OCI-LY7 (cell line): ENCODE measurements at regions not wholly inside any gene's neighbourhood (a gene's known extent, or its start where the extent isn't known, plus 50 kb on each side); places are given as distances from the start of the nearest gene placed in this dataset.

ENCODE experiments used
- BruUV-seq: library from RNA; stranded (reverse); fragments of 400-500 nt; replicated peaks from 2 replicates; lab custom pipeline; 2021; lab: Mats Ljungman, UMichigan
- CTCF ChIA-PET: fragments of 300-600 bp; sonication (Branson Sonifier 250); formaldehyde crosslinking; loops from one replicate; lab custom pipeline; 2022; ENCODE audit warnings: antibody characterized with exemption; ENCODE audit not compliant: unreplicated experiment; lab: Charles Lee
- POLR2A ChIA-PET: fragments of 300-600 bp; sonication (Branson Sonifier 250); formaldehyde crosslinking; loops from one replicate; lab custom pipeline; 2022; ENCODE audit warnings: antibody characterized with exemption; lab: Charles Lee
- DNase-seq: peaks from one replicate; pipeline ENCODE4 v3.0.0-alpha.2; 2015; ENCODE audit warnings: low spot score
- H2AFZ ChIP-seq: fragments of 200-600 bp; sonication (generic), shearing (Covaris generic); 2 replicates; pipeline ENCODE4 v1.6.1; 2014; ENCODE audit warnings: mild to moderate bottlenecking, antibody characterized with exemption, low read length, moderate library complexity
- H3K27ac ChIP-seq: fragments of 200-600 bp; sonication (generic); 2 replicates; pipeline ENCODE4 v1.5.1; 2014; ENCODE audit warnings: mixed run types, low read depth, mild to moderate bottlenecking, moderate library complexity, low read length, inconsistent platforms; ENCODE audit not compliant: poor library complexity, severe bottlenecking
- H3K36me3 ChIP-seq: fragments of 200-600 bp; sonication (generic); 2 replicates; pipeline ENCODE4 v1.6.1; 2014; ENCODE audit warnings: mild to moderate bottlenecking, antibody characterized with exemption, low read length, moderate library complexity, mixed read lengths; ENCODE audit not compliant: insufficient read depth
- H3K4me1 ChIP-seq: fragments of 200-600 bp; sonication (generic); 2 replicates; pipeline ENCODE4 v1.5.1; 2014; ENCODE audit warnings: mild to moderate bottlenecking, low read length; ENCODE audit not compliant: insufficient read depth, poor library complexity, severe bottlenecking
- H3K4me2 ChIP-seq: fragments of 200-600 bp; sonication (generic); 2 replicates; pipeline ENCODE4 v1.6.1; 2014; ENCODE audit warnings: mild to moderate bottlenecking, low read length
- H3K4me3 ChIP-seq: fragments of 200-600 bp; sonication (generic); 2 replicates; pipeline ENCODE4 v1.5.1; 2014; ENCODE audit warnings: mild to moderate bottlenecking, low read depth, low read length; ENCODE audit not compliant: poor library complexity, severe bottlenecking
- H3K79me2 ChIP-seq: fragments of 200-600 bp; sonication (generic); 2 replicates; pipeline ENCODE4 v1.6.1; 2016; ENCODE audit warnings: low read depth, mild to moderate bottlenecking, low read length, moderate library complexity, mixed read lengths; ENCODE audit not compliant: insufficient read depth
- H3K9me2 ChIP-seq: fragments of 200-600 bp; sonication (generic); 2 replicates; pipeline ENCODE4 v1.6.1; 2016; ENCODE audit warnings: mild to moderate bottlenecking, low read length, mixed read lengths; ENCODE audit not compliant: insufficient read depth
- H3K9me3 ChIP-seq: fragments of 200-600 bp; sonication (generic); 2 replicates; pipeline ENCODE4 v1.6.1; 2014; ENCODE audit warnings: mild to moderate bottlenecking, mixed run types, low read length, mixed read lengths
- H4K20me1 ChIP-seq: fragments of 200-600 bp; sonication (generic); 2 replicates; pipeline ENCODE4 v1.6.1; 2014; ENCODE audit warnings: mild to moderate bottlenecking, antibody characterized with exemption, low read length, moderate library complexity, mixed read lengths; ENCODE audit not compliant: insufficient read depth
- EZH2phosphoT487 ChIP-seq: fragments of 200-600 bp; sonication (generic); IDR thresholded peaks from 2 replicates; pipeline ENCODE4 v1.6.1; 2018; ENCODE audit warnings: low read depth, borderline replicate concordance, mild to moderate bottlenecking, mixed run types, antibody characterized with exemption, low read length, moderate library complexity, mixed read lengths
- intact Hi-C: fragments of 100-400 bp; cut with micrococcal nuclease; formaldehyde crosslinking; loops from one replicate; pipeline ENCODE4 v1.10.0; 2022; ENCODE audit not compliant: unreplicated experiment
- TF ChIP-seq, protein P1 (sequence below): fragments of 200-600 bp; sonication (generic); conservative IDR thresholded peaks from 2 replicates; pipeline ENCODE4 v1.5.1; 2014; ENCODE audit warnings: mild to moderate bottlenecking, antibody characterized with exemption, low read length, moderate library complexity, mixed read lengths

- CTCF ChIA-PET = no interaction called here
Observed at GRCh38 chr11:110928391-110928790, 216.2 kb upstream of the ARHGAP20 start.

DNA sequence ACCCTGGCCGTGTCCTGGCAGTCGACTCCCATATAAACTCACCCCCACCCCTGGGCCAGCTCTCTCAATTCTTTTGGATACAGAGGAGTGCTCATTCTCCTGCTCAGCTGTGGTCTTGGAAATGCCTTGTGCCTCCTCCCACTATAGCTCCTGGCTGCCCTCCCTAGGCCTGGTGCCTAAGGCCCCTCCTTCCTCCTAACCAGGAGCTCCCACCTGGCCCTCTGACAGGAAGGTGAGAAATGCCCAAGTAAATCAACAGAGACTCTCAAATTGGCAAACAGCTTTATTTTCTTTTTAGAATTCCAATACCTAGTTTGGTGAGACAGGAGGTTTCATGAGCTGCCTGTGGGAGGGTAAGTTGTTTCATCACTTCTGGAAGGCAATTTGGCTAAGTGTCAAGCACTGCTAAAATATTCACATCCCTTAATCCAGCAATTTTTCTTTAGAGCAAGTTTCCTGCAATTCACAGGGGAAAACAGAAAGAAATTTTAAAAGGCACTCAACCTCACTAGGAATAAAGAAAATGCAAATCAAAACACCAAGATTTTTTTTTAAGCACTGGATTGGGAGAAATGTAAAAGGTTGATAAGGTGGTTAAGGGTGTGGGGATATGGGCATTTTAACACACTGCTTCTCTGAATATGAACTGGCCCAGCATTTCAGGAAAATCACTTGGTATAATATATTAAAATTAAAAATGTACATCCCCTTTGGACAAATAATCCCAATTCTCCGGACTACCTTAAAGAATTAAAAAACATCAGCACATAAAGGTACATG, 209.7 kb upstream of the ARHGAP20 start:
- H3K9me3 ChIP-seq = no peaks in the 10 kb centered on the region
- CTCF ChIA-PET = no interaction called here
- H3K4me1 ChIP-seq = no peaks in the 10 kb centered on the region
- TF ChIP-seq, protein P1, sequence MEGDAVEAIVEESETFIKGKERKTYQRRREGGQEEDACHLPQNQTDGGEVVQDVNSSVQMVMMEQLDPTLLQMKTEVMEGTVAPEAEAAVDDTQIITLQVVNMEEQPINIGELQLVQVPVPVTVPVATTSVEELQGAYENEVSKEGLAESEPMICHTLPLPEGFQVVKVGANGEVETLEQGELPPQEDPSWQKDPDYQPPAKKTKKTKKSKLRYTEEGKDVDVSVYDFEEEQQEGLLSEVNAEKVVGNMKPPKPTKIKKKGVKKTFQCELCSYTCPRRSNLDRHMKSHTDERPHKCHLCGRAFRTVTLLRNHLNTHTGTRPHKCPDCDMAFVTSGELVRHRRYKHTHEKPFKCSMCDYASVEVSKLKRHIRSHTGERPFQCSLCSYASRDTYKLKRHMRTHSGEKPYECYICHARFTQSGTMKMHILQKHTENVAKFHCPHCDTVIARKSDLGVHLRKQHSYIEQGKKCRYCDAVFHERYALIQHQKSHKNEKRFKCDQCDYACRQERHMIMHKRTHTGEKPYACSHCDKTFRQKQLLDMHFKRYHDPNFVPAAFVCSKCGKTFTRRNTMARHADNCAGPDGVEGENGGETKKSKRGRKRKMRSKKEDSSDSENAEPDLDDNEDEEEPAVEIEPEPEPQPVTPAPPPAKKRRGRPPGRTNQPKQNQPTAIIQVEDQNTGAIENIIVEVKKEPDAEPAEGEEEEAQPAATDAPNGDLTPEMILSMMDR = no peak
- no peak for TF ChIP-seq EZH2phosphoT487
- no peak overlapping the region for H3K4me3 ChIP-seq
- H3K27ac ChIP-seq = no peak overlapping the region
- POLR2A ChIA-PET = interaction anchor here (0.5 to 1.8 kb wide), 5 partner anchors 7 to 261 kb away, joined by 3 to 5 read pairs (median 3); no protein-coding TSS in a partner anchor
- no peak overlapping the region for H3K4me2 ChIP-seq
- no peaks in the 10 kb centered on the region for H3K79me2 ChIP-seq
- BruUV-seq = no TSS peak
- no peaks in the 10 kb centered on the region for H4K20me1 ChIP-seq
- intact Hi-C loops = no loop called here
- no peak overlapping the region for H2AFZ ChIP-seq
- no peaks in the 10 kb centered on the region for H3K9me2 ChIP-seq
- DNase-seq = no peak
- H3K36me3 ChIP-seq = no peaks in the 10 kb centered on the region

More at GRCh38 chr11:110928391-110928790, 216.2 kb upstream of the ARHGAP20 start:
- no peak for TF ChIP-seq EZH2phosphoT487
- TF ChIP-seq, protein P1 = no peak
- no TSS peak for BruUV-seq
- Histone ChIP-seq H3K4me1 (no peaks in the 10 kb centered on the region), H2AFZ (no peak overlapping the region), H3K27ac (no peak overlapping the region), H3K79me2 (no peaks in the 10 kb centered on the region), H3K9me3 (no peaks in the 10 kb centered on the region), H3K36me3 (no peaks in the 10 kb centered on the region), H3K4me3 (no peak overlapping the region), H3K4me2 (no peak overlapping the region), H4K20me1 (no peaks in the 10 kb centered on the region), H3K9me2 (no peaks in the 10 kb centered on the region)
- POLR2A ChIA-PET = interaction anchor here (0.6 to 2.0 kb wide), 9 partner anchors 8 to 335 kb away, joined by 3 to 7 read pairs (median 4); no protein-coding TSS in a partner anchor
- DNase-seq = no peak
- intact Hi-C loops = no loop called here
